Stimulated activated CD8-positive, alpha-beta memory T cell treated with anti-CD3 and anti-CD28 coated beads, Interleukin-15, amount 100 ng/mL, for 4 hours (primary cell): ENCODE measurements at regions not wholly inside any gene's neighbourhood (a gene's known extent, or its start where the extent isn't known, plus 50 kb on each side); places are given as distances from the start of the nearest gene placed in this dataset.
"Not testable (repeated sequence)": the region's sequence is repeated elsewhere in the genome, so short reads cannot be mapped to it uniquely, and the experiment has no call there.

Experiments
- DNase-seq, 2 donors: peaks; one replicate each; pipeline ENCODE4 v3.0.0-alpha.2; 2020; ENCODE audit warnings: low read depth in 2 of 2

DNA sequence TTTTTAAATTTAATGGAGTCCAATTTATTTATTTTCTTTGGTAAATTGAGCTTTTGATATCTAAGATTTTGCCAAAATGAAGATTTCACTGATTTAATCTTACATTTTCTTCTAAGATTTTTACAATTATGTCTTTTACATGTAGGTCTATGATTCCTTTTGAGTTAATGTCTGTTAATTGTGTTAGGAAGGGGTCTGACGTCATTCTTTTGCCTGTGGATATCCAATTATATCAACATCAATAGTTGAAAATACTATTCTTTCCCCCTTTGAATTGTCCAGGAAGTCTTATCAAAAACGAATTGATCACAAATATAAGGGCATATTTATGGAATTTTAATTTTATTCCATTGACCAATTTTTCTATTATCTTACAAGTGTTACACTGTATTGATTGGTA is 1258.8 kb upstream of the B3GALT2 start:
- DNase-seq = no peak

DNA sequence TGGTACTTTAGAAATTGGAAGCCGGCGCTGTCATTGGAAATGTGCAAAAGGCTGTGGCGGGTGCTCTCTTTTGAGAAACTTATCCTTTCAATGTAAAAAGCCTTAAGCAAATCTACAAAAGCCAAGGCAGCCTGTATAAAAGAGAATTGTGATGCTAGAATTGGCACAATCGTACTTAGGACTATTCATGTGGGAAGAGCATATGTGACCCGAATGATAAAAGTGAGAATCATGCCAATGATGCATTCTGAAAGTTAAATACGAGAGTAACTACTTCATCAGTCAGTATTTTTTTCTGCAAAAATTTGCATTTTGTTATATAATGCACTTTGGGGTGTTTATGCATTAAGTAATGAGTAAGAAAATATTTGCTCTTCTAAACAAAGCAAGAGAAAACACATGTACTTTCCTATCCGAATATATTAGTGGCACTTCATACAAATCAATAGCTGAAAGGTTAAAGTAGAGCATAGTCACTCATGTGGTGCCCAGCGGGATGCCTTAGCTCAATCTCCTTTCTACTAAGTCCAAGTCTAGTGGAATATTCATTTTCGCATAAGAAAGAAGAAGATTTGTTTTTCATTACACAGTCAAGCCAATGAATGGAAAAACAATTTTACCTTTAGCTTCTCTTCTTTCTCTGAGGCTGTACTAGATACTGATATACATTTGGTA is 1256.6 kb upstream of the B3GALT2 start:
- DNase-seq = no peak

DNA sequence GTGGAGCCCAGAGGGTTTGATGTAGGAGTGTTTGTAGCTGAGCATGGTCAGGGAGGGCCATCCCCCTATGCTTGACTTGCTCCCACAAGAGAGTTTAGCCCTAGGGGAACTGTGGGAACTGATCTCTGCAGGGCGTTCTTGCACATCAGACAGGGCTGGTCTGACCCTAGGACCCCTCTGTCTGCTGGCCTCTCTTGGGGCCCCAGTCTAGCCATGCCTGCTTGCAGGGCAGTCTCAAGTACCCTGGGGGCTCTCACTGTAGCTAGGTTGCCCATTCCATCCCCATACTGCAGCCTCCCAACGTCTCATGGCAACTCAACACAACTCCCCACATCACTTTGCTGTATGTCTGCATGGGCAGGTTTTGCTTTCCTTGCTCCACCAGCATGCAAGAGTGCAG is 1250.7 kb upstream of the B3GALT2 start:
- no peak for DNase-seq

DNA sequence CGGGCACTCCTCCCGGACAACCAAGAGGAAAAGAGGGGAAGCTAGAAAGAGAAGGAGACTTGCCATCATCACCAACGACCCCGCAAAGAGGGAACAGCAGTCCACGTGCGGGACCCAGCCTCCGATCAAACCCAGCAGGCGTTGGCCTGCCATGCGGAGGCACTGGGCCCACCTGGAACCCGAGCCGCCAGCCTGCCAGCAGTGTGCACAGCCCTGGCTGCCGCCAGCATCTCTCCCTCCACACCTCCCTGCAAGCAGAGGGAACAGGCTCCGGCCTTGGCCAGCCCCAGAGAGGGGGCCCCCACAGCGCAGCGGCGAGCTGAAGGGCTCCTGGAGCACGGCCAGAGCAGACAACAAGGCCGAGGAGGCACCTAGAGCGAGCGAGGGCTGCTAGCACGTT is 1244.7 kb upstream of the B3GALT2 start:
- no peak for DNase-seq

DNA sequence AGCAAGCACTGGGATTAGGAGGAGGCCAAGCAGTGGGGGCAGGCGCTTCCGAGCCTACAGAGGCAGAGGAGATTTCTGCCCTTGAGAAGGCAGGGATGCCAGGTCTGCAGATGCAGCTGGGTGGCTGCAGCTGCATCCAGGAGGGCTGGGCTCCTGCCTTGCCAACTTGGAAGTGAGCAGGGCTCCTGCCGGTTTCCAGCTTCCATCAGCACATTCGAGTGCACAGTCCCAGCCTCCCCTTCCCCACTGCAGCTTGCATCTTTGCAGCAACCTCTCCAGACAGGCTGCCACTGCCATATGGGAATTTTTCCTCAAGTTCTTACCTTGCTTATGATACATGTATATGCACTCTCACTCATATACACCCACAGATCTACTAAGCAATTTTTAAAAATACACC is 1234.3 kb upstream of the B3GALT2 start:
- DNase-seq = no peak

DNA sequence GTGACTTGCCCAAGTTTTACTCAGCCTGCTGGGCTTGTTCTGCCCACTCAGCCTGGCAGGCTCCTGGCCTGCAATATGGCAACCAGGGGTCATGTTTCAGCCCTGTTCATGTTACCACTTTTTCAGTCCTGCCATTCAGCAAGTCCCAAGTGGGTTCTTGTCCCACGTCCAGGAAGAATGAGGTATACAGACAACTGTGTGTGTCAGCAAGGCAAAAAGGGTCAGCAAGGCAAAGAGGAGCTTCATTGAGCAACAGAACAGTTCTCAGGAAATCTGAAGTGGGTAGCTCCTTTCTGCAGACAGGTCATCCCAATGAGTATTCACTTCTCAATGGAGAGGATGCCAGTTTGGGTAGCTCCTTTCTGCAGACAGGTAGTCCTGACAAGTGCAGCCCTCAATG is 1233.3 kb upstream of the B3GALT2 start:
- no peak for DNase-seq

DNA sequence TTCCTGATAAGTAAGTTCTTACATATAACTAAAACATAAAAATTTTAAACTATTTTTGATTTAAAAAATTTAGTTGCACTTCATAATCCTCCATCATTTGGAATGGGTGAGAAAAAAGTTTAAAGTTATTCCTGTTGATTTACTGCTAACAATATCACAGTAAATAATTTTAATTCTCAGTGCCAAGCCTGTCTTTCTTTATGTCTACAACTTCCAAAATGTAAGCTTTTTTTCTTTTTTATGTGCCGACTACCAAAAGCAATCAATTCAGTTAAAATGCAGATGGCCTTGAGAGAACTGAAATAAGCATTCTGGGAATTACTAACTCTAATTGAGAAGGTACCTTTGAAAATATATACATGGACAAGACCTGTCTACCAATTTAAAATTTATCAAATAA is 1224.3 kb upstream of the B3GALT2 start:
- DNase-seq = no peak

DNA sequence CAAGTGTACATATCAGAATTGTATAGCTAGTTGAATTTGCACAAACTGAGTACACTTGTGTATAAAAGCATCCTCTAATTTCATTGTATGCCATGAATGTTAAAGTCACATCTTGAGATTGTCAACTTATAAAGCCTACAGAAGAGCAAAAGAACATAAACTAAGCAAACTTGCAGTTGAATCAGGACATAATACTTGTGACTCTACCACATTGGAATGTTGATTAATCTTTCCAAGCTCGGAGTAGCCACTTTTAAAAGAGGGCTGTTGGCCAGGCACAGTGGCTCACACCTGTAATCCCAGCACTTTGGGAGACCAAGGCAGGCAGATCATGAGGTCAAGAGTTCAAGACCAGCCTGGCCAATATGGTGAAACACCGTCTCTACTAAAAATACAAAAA is 1220.8 kb upstream of the B3GALT2 start:
- DNase-seq = not testable (repeated sequence)

DNA sequence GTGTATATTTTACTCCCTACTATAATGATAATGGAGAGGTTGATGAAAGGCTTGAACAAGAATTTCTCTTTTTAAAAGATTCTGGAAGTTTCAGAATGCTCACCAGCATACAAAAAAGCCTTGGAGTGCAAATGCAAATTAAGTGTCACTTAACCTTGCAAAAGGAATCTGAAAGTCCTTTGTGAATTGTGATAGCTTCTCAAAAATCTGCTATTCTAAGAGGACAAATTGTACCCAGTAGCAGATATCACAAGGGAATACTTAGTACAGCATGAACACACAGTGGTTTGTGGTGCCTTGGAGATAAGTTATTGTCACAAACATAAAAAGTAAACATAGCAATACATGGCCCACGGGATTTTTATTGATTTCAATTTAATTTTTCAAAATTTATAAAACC is 1208.3 kb upstream of the B3GALT2 start:
- DNase-seq = no peak

DNA sequence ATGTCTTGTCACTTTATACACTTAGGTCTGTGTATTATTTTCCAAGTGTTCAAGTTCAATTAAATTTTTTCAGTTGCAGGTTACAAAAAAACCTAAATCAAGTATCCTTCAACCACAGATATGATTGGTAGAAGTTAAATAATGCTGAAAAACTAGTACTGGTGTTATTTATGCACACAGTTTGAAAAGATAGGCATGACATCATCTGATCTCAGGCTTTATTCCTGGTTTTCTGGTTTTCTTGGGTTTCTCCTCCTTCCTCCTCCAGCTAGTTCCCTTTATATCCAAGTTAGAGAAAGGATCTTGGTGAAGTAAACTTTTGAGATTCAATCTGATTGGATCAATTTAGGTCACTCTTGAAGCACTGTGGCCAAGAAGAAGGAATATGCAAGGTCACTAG is 1201.1 kb upstream of the B3GALT2 start:
- DNase-seq = no peak

DNA sequence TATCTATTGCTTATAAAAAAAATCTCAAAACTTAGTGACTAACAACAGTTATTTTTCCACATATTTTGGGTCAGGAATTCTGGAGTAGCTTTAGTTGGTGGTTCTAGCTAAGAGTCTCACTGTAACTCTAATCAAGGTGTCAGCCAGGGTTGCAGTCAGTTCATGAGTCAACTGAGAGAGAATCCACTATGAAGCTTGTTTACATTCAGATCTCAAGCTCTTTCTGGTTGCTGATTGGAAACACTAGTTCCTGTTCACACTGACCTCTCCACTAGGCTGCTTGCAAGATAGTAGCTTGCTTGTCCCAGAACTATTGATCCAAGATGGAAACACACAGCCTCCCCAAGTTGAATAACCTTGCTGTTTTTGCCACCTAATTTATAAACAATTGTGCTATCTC is 1192.1 kb upstream of the B3GALT2 start:
- DNase-seq = no peak

DNA sequence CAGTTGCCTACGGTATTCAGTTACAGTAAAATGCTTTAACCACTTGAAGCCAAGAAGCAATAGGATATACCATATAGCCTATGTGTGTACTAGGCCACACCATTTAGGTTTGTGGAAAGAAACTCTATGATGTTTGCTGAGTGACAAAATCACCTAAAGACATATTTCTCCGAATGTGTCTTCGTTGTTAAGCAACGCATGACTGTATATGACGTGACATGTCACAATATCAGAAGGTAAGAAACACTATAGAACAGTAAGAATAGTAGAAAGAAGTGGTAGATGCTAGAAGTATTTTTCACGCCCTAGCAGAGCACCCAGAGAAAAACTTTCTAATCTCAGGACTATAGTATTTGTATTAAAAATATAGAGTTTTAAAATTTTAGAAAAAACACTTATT is 1188.2 kb upstream of the B3GALT2 start:
- no peak for DNase-seq

DNA sequence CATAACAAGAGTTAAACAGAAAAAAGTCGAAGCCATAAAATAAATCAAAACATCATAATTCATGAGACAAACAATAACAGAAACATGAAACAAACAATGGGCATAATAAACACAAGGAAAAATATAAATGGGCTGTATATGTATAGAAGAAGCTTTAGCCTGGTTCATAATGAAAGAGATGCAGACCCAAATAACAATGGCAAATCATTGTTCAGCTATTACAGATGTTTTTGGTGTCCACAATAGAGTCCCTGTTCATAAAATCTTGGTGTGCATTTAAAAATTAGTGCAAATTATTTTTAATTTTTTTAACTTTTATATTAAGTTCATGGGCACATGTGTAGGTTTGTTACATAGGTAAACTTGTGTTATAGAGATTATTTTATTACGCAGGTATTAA is 1185.9 kb upstream of the B3GALT2 start:
- DNase-seq = no peak

DNA sequence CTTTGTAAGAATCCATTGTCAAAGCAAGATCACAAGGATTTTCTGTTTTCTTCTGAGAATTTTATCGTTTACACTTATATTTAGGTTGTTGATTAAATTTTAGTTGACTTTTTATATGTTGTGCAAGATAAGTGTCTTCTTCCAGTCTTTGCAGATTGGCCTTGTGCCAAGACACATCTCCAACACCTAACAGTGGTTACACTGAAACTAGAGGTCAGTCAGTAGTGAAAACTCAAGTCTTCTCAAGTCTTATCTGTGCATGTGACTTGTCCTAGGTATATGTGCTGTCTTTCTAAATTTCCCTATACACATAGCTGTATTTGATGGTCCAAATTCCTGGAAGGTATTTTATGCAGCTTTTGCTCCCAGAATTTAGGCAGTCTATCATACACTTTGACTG is 1183.2 kb upstream of the B3GALT2 start:
- DNase-seq = no peak

DNA sequence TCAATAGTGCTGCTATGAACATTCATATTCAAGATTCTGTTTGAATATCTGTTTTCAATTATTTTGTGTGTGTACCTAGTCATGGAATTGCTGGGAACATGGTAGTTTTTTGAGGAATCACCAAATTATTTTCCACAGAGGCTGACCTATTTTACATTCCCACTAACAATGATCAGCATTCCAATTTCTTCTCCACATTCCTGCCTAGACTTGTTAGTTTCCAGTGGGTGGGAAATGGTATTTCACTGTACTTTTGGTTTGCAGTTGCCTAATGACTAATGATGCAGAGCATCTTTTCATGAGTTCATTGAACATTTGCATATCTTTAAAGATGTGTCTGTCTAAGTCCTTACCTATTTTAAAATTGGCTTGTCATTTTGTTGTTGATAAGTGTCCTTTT is 1182.6 kb upstream of the B3GALT2 start:
- DNase-seq = no peak

DNA sequence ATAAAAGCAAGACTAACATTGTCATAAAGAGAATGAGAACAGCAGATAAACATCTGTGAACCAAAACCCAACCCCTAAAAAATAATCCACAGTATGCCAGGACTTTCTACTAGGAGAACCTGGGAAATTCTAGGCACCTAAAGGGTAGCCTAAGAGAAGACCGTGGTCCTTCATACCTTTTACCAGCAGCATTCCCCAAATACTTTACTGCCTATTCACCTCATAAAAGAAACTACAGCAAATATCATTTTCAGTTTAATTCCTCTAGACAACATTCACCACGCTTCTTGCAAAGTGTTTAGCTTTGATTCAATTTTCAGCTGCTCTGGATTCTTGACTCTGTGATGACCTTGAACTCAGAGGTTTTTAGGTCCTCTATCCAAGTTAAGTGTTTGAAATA is 1180.7 kb upstream of the B3GALT2 start:
- no peak for DNase-seq

DNA sequence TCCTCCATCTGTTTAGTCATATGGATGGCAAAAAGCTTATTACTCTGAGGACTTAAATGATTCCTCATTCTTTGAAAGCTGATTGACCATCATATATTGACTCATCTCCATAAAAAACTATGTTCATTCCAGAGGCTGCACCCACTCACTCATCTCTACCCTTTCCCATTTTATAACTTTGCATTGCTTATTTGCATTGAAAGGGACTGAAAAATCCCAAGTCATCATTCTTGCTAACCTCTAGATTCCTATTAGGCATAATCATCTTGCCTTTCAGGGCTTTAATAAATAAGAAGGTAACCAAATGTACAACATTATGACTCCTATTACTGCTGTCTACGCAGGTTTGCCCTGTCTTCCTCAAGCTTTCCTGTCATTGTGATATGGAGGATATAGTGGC is 1180.3 kb upstream of the B3GALT2 start:
- DNase-seq = no peak

DNA sequence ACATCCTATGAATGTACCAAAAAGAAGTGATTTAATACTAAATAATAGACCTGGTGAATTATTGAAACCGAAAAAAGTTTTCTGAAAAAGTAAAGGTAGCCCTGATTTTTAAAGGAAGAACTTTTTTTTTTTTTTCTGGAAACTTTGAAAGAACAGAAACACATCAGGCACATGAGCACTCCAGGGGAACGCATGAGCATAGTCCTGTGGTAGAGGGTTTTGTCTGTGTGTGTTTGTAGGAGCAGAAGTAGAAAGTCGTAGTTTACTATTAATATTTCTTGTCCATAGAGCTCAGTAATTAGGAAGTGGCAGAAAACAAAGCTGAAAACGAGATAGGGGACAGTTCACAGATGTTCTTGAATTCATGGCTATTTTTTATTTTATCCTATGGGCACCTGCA is 1175.9 kb upstream of the B3GALT2 start:
- DNase-seq = no peak

DNA sequence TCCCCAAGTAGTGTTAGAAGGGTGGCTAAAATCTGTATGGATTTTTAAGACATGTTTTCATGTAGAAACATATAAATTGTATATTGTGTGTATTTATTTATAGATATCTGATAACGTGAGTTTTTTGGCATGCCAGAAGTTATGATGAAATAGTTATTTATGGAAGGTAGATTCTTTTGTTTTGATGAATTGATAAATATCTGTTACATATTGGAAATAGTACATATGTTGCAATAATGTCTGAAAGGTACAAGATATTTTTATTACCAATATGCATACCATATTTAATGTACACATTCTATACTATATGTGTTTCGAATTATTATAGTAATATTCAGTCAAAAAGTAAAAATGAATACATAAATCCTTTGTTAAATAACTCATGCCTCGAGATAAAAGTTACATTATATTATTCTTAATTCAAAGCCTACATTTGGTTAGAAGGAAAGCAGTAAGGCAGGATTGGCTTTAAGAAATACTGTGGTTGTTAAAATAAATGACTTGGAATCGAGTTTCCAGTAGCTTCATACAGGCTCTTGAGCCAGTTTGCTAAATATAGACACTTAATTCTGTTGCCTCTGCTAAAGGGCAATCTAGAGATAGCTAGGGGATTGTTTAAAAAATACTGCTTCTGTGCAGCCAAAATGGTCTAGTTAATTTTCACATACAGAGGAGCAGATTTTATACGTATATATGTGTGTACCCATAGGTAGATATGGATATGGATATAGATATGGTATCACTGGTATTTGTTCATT is 1175.1 kb upstream of the B3GALT2 start:
- no peak for DNase-seq

DNA sequence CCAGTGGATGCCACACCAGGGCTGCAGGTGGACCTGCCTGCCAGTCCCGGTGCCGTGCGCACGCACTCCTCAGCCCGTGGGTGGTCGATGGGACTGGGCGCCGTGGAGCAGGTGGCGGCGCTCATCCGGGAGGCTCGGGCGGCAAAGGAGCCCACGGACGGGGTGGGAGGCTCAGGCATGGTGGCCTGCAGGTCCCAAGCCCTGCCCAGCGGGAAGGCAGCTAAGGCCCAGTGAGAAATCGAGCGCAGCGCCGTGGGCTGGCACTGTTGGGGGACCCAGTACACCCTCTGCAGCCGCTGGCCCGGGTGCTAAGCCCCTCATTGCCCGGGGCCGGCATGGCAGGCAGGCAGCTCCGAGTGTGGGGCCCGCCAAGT is 1171.8 kb upstream of the B3GALT2 start:
- DNase-seq = no peak

DNA sequence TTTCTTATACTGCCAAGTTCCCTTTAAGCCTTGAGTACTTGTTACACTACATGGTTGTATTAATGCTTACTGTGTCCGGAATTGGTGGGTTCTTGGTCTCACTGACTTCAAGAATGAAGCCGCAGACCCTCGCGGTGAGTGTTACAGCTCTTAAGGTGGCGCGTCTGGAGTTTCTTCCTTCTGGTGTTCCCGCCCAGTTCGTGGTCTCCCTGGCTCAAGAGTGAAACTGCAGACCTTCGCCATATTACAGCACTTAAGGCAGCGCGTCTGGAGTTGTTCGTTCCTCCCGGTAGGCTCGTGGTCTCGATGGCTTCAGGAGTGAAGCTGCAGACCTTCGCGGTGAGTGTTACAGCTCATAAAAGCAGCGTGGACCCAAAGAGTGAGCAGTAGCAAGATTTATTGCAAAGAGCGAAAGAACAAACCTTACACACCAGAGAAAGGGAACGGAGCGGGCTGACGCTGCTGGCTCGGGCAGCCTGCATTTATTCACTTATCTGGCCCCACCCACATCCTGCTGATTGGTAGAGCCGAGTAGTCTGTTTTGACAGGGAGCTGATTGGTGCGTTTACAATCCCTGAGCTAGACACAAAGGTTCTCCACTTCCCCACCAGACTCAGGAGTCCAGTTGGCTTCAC is 1171.3 kb upstream of the B3GALT2 start:
- DNase-seq = not testable (repeated sequence)

DNA sequence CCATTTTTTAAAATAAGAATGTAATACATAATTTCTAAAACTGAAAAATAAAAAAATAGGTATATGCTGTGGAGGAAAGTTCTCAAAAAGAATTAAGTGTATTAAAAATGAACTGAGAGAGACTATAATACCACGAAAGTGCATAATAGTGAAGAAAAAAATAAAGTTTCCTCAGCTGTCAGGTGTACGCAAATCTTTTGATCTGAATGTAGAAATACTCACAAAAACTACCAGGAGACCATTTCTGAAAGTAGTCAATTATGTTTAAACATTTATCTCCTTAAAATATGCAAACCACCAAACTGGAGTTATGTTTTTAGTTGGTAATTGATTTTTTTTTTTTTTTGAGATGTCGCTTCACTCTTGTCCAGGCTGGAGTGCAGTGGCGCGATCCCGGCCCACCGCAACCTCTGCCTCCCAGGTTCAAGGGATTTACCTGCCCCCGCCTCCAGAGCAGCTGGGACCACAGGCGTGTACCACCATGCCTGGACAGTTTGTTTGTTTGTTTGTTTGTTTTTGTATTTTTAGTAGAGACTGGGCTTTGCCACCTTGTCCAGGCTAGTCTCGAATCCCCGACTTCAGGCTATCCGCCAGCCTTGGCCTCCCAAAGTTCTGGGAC is 1169.2 kb upstream of the B3GALT2 start:
- no peak for DNase-seq

DNA sequence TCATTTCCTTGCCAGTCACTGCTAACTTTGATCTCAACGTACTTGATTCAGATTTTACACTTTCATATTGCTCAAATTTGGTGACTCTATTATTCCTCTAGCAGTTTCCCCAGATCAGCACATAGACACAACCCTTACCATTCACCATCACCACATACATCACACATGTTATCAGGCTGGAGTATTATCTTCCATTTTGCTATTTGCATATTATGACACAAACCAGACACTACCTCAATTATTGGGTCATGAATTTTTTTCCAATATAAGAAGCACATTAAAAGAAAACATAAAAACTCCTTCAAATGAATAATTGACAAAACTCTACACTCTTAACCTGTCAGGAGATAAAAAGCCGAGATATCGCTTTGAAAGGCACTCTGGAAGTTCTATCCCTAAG is 1166.7 kb upstream of the B3GALT2 start:
- no peak for DNase-seq
